DND-41 (cell line): ENCODE measurements at regions not wholly inside any gene's neighbourhood (a gene's known extent, or its start where the extent isn't known, plus 50 kb on each side); places are given as distances from the start of the nearest gene placed in this dataset.

Experiments
- ATAC-seq: fragments of 200-7000 bp; cut with Tn5 transposase; 3 replicates; pipeline ENCODE4 v1.9.1; 2021; ENCODE audit warnings: low read depth; ENCODE audit not compliant: insufficient read depth
- DNase-seq: peaks from one replicate; pipeline ENCODE4 v3.0.0-alpha.2; 2020
- H2AFZ ChIP-seq: 2 replicates; pipeline ENCODE4 v1.6.0; 2012; ENCODE audit warnings: low read depth, low read length
- H3K27ac ChIP-seq: 2 replicates; pipeline ENCODE4 v1.5.1; 2012; ENCODE audit warnings: low read length, inconsistent platforms
- H3K27me3 ChIP-seq: fragments of 200-600 bp; sonication (generic); 2 replicates; pipeline ENCODE4 v1.6.0; 2012; ENCODE audit warnings: low read length, mild to moderate bottlenecking, inconsistent platforms; ENCODE audit not compliant: insufficient read depth, poor library complexity
- H3K36me3 ChIP-seq: 2 replicates; pipeline ENCODE4 v1.5.1; 2012; ENCODE audit warnings: low read length, inconsistent platforms; ENCODE audit not compliant: insufficient read depth
- H3K4me1 ChIP-seq: 2 replicates; pipeline ENCODE4 v1.5.1; 2012; ENCODE audit warnings: mild to moderate bottlenecking, low read length; ENCODE audit not compliant: insufficient read depth
- H3K4me2 ChIP-seq: 2 replicates; pipeline ENCODE4 v1.6.0; 2012; ENCODE audit warnings: mild to moderate bottlenecking, moderate library complexity, low read length, inconsistent platforms; ENCODE audit not compliant: insufficient read depth
- H3K4me3 ChIP-seq, 2 experiments: fragments of 200-600 bp in 1 of 2; shearing (Covaris generic) in 1 of 2; 2 replicates each; pipeline ENCODE4 v1.5.1; 2012 to 2016; ENCODE audit warnings: inconsistent platforms in 2 of 2, low read length in 2 of 2, mild to moderate bottlenecking in 2 of 2, low read depth in 1 of 2, moderate library complexity in 1 of 2
- H3K79me2 ChIP-seq: 2 replicates; pipeline ENCODE4 v1.6.0; 2012; ENCODE audit warnings: low read length, inconsistent platforms; ENCODE audit not compliant: insufficient read depth
- H3K9ac ChIP-seq: 2 replicates; pipeline ENCODE4 v1.6.0; 2012; ENCODE audit warnings: low read depth, mild to moderate bottlenecking, inconsistent platforms, low read length, moderate library complexity
- H3K9me3 ChIP-seq: 2 replicates; pipeline ENCODE4 v1.5.1; 2012; ENCODE audit warnings: low read length, moderate library complexity, mild to moderate bottlenecking, inconsistent platforms; ENCODE audit not compliant: insufficient read depth, severe bottlenecking
- H4K20me1 ChIP-seq: 2 replicates; pipeline ENCODE4 v1.6.0; 2012; ENCODE audit warnings: low read length; ENCODE audit not compliant: insufficient read depth
- CTCF ChIP-seq: IDR thresholded peaks from 2 replicates; pipeline ENCODE4 v1.5.1; 2012; ENCODE audit warnings: borderline replicate concordance, low read length, moderate library complexity, mild to moderate bottlenecking; ENCODE audit not compliant: poor library complexity, severe bottlenecking; ENCODE audit errors: extremely low read depth
- EZH2 ChIP-seq: IDR thresholded peaks from 3 replicates; pipeline ENCODE4 v1.6.1; 2012; ENCODE audit warnings: borderline replicate concordance, low read depth, mild to moderate bottlenecking, moderate library complexity, low read length, inconsistent platforms; ENCODE audit not compliant: severe bottlenecking

- H3K27me3 ChIP-seq, result no peaks in the 10 kb centered on the region
- H3K27ac ChIP-seq, result no peak overlapping the region
- H3K79me2 ChIP-seq, result no peaks in the 10 kb centered on the region
- no peak overlapping the region for H3K9ac ChIP-seq
- DNase-seq (no peak), ATAC-seq (no peak)
- H2AFZ ChIP-seq, result no peak overlapping the region
- H3K36me3 ChIP-seq, result no peaks in the 10 kb centered on the region
- H4K20me1 ChIP-seq, result no peaks in the 10 kb centered on the region
- no peak overlapping the region for H3K4me2 ChIP-seq
- no peak overlapping the region for H3K4me3 ChIP-seq
- TF ChIP-seq CTCF (no peak), EZH2 (no peak)
- H3K9me3 ChIP-seq, result no peaks in the 10 kb centered on the region
- no peaks in the 10 kb centered on the region for H3K4me1 ChIP-seq
Observed at GRCh38 chr10:10302689-10303088, 715.0 kb upstream of the CELF2 start.

GRCh38 chr10:10307036-10307435, 710.6 kb upstream of the CELF2 start:
- DNase-seq (no peak), ATAC-seq (no peak)
- Histone ChIP-seq H3K27me3 (no peaks in the 10 kb centered on the region), H3K4me1 (no peaks in the 10 kb centered on the region), H3K36me3 (no peaks in the 10 kb centered on the region), H3K27ac (no peak overlapping the region), H3K9me3 (no peaks in the 10 kb centered on the region), H2AFZ (no peak overlapping the region), H4K20me1 (no peaks in the 10 kb centered on the region), H3K4me2 (no peak overlapping the region), H3K79me2 (no peaks in the 10 kb centered on the region), H3K4me3 (no peak overlapping the region), H3K9ac (no peak overlapping the region)
- TF ChIP-seq CTCF, result no peak
- no peak for TF ChIP-seq EZH2

GRCh38 chr10:10307551-10307950, 710.1 kb upstream of the CELF2 start:
- Histone ChIP-seq H3K4me3 (no peak overlapping the region), H3K36me3 (no peaks in the 10 kb centered on the region), H3K9ac (no peak overlapping the region), H3K27me3 (no peaks in the 10 kb centered on the region), H3K79me2 (no peaks in the 10 kb centered on the region), H4K20me1 (no peaks in the 10 kb centered on the region), H3K9me3 (no peaks in the 10 kb centered on the region), H3K4me1 (no peaks in the 10 kb centered on the region), H3K27ac (no peak overlapping the region), H3K4me2 (no peak overlapping the region), H2AFZ (no peak overlapping the region)
- ATAC-seq, result no peak
- TF ChIP-seq EZH2 (no peak), CTCF (no peak)
- no peak for DNase-seq

- H3K4me3 ChIP-seq, result no peak overlapping the region
- H3K36me3 ChIP-seq, result no peaks in the 10 kb centered on the region
- DNase-seq, result no peak
- H3K4me1 ChIP-seq, result no peaks in the 10 kb centered on the region
- H3K9ac ChIP-seq, result no peak overlapping the region
- H2AFZ ChIP-seq, result no peak overlapping the region
- no peaks in the 10 kb centered on the region for H3K79me2 ChIP-seq
- no peak overlapping the region for H3K27ac ChIP-seq
- ATAC-seq, result no peak
- TF ChIP-seq CTCF (no peak), EZH2 (no peak)
- no peak overlapping the region for H3K4me2 ChIP-seq
- H3K9me3 ChIP-seq, result no peaks in the 10 kb centered on the region
- H3K27me3 ChIP-seq, result no peaks in the 10 kb centered on the region
- no peaks in the 10 kb centered on the region for H4K20me1 ChIP-seq
Observed at GRCh38 chr10:10310498-10310897, 707.2 kb upstream of the CELF2 start.
